ENCODE measurements at regions not wholly inside any gene's neighbourhood (a gene's known extent, or its start where the extent isn't known, plus 50 kb on each side); places are given as distances from the start of the nearest gene placed in this dataset.

GRCh38 chr22:48428631-48429371, 1398.9 kb downstream of the BRD1 start:
- Histone ChIP-seq H3K27ac (no peak overlapping the region), H3K4me1 (no peaks in the 10 kb centered on the region), H3K27me3 (no peaks in the 10 kb centered on the region), H3K9me3 (no peaks in the 10 kb centered on the region), H3K4me3 (no peak overlapping the region), H3K36me3 (no peaks in the 10 kb centered on the region)
- no peak for TF ChIP-seq CTCF (IDR thresholded peaks at IDR 0.05)
- DNase-seq (no peak), ATAC-seq (no peak)
- intact Hi-C loops (cut with DNase I) = no loop called here

- Histone ChIP-seq H3K27ac (no peak overlapping the region), H3K27me3 (no peaks in the 10 kb centered on the region), H3K4me3 (no peak overlapping the region), H3K4me1 (no peaks in the 10 kb centered on the region), H3K9me3 (no peaks in the 10 kb centered on the region), H3K36me3 (no peaks in the 10 kb centered on the region)
- TF ChIP-seq CTCF (IDR thresholded peaks at IDR 0.05) = no peak
- ATAC-seq = no peak
- peak in 1 of 4 donors; percentile 62 for DNase-seq
- intact Hi-C loops (cut with DNase I) = no loop called here
Observed at GRCh38 chr22:48427731-48428211, 1399.9 kb downstream of the BRD1 start.

- H3K27me3 ChIP-seq = no peaks in the 10 kb centered on the region
- H3K36me3 ChIP-seq = no peaks in the 10 kb centered on the region
- DNase-seq = no peak
- H3K9me3 ChIP-seq = no peaks in the 10 kb centered on the region
- H3K4me3 ChIP-seq = no peak overlapping the region
- no peak for ATAC-seq
- no peak for TF ChIP-seq CTCF (IDR thresholded peaks at IDR 0.05)
- no peak overlapping the region for H3K27ac ChIP-seq
- intact Hi-C loops (cut with DNase I) = no loop called here
- no peaks in the 10 kb centered on the region for H3K4me1 ChIP-seq
Observed at GRCh38 chr22:48426466-48427380, 1401.0 kb downstream of the BRD1 start.

- H3K36me3 ChIP-seq = no peaks in the 10 kb centered on the region
- no peaks in the 10 kb centered on the region for H3K27me3 ChIP-seq
- TF ChIP-seq CTCF (IDR thresholded peaks at IDR 0.05) = no peak
- no peaks in the 10 kb centered on the region for H3K4me1 ChIP-seq
- no peaks in the 10 kb centered on the region for H3K9me3 ChIP-seq
- no peak for DNase-seq
- no peak for ATAC-seq
- no peak overlapping the region for H3K27ac ChIP-seq
- H3K4me3 ChIP-seq = no peak overlapping the region
- intact Hi-C loops (cut with DNase I) = no loop called here
Observed at GRCh38 chr22:48425641-48426040, 1402.0 kb downstream of the BRD1 start.

GRCh38 chr22:48425091-48425506, 1402.6 kb downstream of the BRD1 start:
- Histone ChIP-seq H3K4me1 (no peaks in the 10 kb centered on the region), H3K4me3 (no peak overlapping the region), H3K27ac (no peak overlapping the region), H3K9me3 (no peaks in the 10 kb centered on the region), H3K36me3 (no peaks in the 10 kb centered on the region), H3K27me3 (no peaks in the 10 kb centered on the region)
- ATAC-seq = no peak
- TF ChIP-seq CTCF (IDR thresholded peaks at IDR 0.05) = no peak
- intact Hi-C loops (cut with DNase I) = no loop called here
- DNase-seq = peak in 1 of 4 donors; percentile 73

Data from left lung (tissue), 4 donors.